GM21717 (cell line): ENCODE measurements at regions not wholly inside any gene's neighbourhood (a gene's known extent, or its start where the extent isn't known, plus 50 kb on each side); places are given as distances from the start of the nearest gene placed in this dataset.

Experiments used
- ATAC-seq: cut with Tn5 transposase; IDR thresholded peaks from one replicate; pipeline ENCODE4 v1.9.1; 2021; ENCODE audit warnings: mild to moderate bottlenecking, moderate library complexity; ENCODE audit not compliant: unreplicated experiment

GRCh38 chr2:196479350-196479749 lies 160.2 kb upstream of the CCDC150 start:
- no peak for ATAC-seq

GRCh38 chr2:196480653-196481323 lies 158.7 kb upstream of the CCDC150 start:
- ATAC-seq, result no peak

GRCh38 chr2:196481324-196481697 lies 158.2 kb upstream of the CCDC150 start:
- ATAC-seq, result no peak

- no peak for ATAC-seq
These were observed 157.1 kb upstream of the CCDC150 start for GRCh38 chr2:196482119-196483065.

- no peak for ATAC-seq
These were observed 153.4 kb upstream of the CCDC150 start for GRCh38 chr2:196486146-196486545.

- ATAC-seq, result no peak
These were observed 152.1 kb upstream of the CCDC150 start for GRCh38 chr2:196487417-196487816.

- no peak for ATAC-seq
These were observed 150.1 kb upstream of the CCDC150 start for GRCh38 chr2:196489371-196489770.

- no peak for ATAC-seq
These were observed 146.6 kb upstream of the CCDC150 start for GRCh38 chr2:196492946-196493345.

GRCh38 chr2:196498962-196499361 lies 140.6 kb upstream of the CCDC150 start:
- ATAC-seq, result no peak

- ATAC-seq, result no peak
These were observed 139.8 kb upstream of the CCDC150 start for GRCh38 chr2:196499686-196500085.

- ATAC-seq, result no peak
These were observed 138.7 kb upstream of the CCDC150 start for GRCh38 chr2:196500686-196501431.

- no peak for ATAC-seq
These were observed 137.7 kb upstream of the CCDC150 start for GRCh38 chr2:196501836-196502235.

GRCh38 chr2:196502386-196502785 lies 137.1 kb upstream of the CCDC150 start:
- ATAC-seq, result no peak

- ATAC-seq, result no peak
These were observed 136.1 kb upstream of the CCDC150 start for GRCh38 chr2:196503398-196503797.

GRCh38 chr2:196504788-196505187 lies 134.7 kb upstream of the CCDC150 start:
- no peak for ATAC-seq

- ATAC-seq, result no peak
These were observed 129.3 kb upstream of the CCDC150 start for GRCh38 chr2:196510246-196510645.

- ATAC-seq, result no peak
These were observed 128.0 kb upstream of the CCDC150 start for GRCh38 chr2:196511258-196512168.

GRCh38 chr2:196513796-196514526 lies 125.6 kb upstream of the CCDC150 start:
- ATAC-seq, result no peak

- ATAC-seq, result no peak
These were observed 124.9 kb upstream of the CCDC150 start for GRCh38 chr2:196514641-196515040.

GRCh38 chr2:196515051-196515450 lies 124.5 kb upstream of the CCDC150 start:
- ATAC-seq, result no peak
